CD14-positive monocyte (primary cell): ENCODE measurements at regions not wholly inside any gene's neighbourhood (a gene's known extent, or its start where the extent isn't known, plus 50 kb on each side); places are given as distances from the start of the nearest gene placed in this dataset.

Source experiments
- DNase-seq, 3 donors: peaks; one replicate each; pipeline ENCODE4 v3.0.0-alpha.2; 2011 to 2022
- H2AFZ ChIP-seq: 2 replicates; pipeline ENCODE4 v1.6.0; 2012; ENCODE audit warnings: mild to moderate bottlenecking, low read depth, low read length, inconsistent platforms; ENCODE audit not compliant: insufficient read depth, poor library complexity, severe bottlenecking
- H3K27ac ChIP-seq, 2 donors: 1 replicate in 1 of 2; 2 replicates in 1 of 2; pipeline ENCODE4 v1.5.1; 2012 to 2013; ENCODE audit warnings: low read length in 2 of 2, control low read depth in 1 of 2, inconsistent platforms in 1 of 2, low read depth in 1 of 2, mild to moderate bottlenecking in 1 of 2
- H3K27me3 ChIP-seq, 2 donors: one replicate each; pipeline versions ENCODE4 v1.6.0 to v1.6.1; 2011 to 2013; ENCODE audit warnings: low read length in 2 of 2; ENCODE audit not compliant: control insufficient read depth in 2 of 2, insufficient read depth in 2 of 2
- H3K36me3 ChIP-seq, 2 donors: replicated peaks in 1 of 2; 1 replicate in 1 of 2; 2 replicates in 1 of 2; pipeline versions ENCODE4 v1.5.1 to v1.6.1; 2012 to 2013; ENCODE audit warnings: low read length in 2 of 2, control low read depth in 1 of 2, inconsistent platforms in 1 of 2, mild to moderate bottlenecking in 1 of 2; ENCODE audit not compliant: insufficient read depth in 2 of 2, control insufficient read depth in 1 of 2
- H3K4me1 ChIP-seq, 2 donors: 1 replicate in 1 of 2; 2 replicates in 1 of 2; pipeline versions ENCODE4 v1.5.1 to v1.6.1; 2012 to 2013; ENCODE audit warnings: low read length in 2 of 2, control low read depth in 1 of 2, inconsistent platforms in 1 of 2, mild to moderate bottlenecking in 1 of 2, moderate library complexity in 1 of 2; ENCODE audit not compliant: insufficient read depth in 2 of 2, control insufficient read depth in 1 of 2
- H3K4me2 ChIP-seq: replicated peaks from 2 replicates; pipeline ENCODE3; 2012; ENCODE audit warnings: low read length, moderate library complexity, mild to moderate bottlenecking; ENCODE audit not compliant: poor library complexity, severe bottlenecking; ENCODE audit errors: extremely low read depth
- H3K4me3 ChIP-seq, 3 experiments: fragments of 200-600 bp in 1 of 3; sonication (generic) in 1 of 3; replicated peaks in 1 of 3; 1 replicate in 2 of 3; 2 replicates in 1 of 3; pipeline ENCODE4 v1.5.1; 2011 to 2013; ENCODE audit warnings: low read length in 3 of 3, mild to moderate bottlenecking in 3 of 3, control low read depth in 2 of 3, low read depth in 2 of 3, inconsistent platforms in 1 of 3, moderate library complexity in 1 of 3
- H3K79me2 ChIP-seq: 2 replicates; pipeline ENCODE4 v1.6.0; 2012; ENCODE audit warnings: mild to moderate bottlenecking, control low read depth, inconsistent platforms, low read length, moderate library complexity; ENCODE audit not compliant: insufficient read depth
- H3K9ac ChIP-seq: 2 replicates; pipeline ENCODE4 v1.6.0; 2017; ENCODE audit warnings: low read length, mild to moderate bottlenecking; ENCODE audit not compliant: insufficient read depth, poor library complexity, severe bottlenecking
- H3K9me3 ChIP-seq, 2 donors: replicated peaks in 1 of 2; 1 replicate in 1 of 2; 2 replicates in 1 of 2; pipeline versions ENCODE4 v1.5.1 to v1.6.1; 2012 to 2013; ENCODE audit warnings: low read length in 2 of 2, control low read depth in 1 of 2; ENCODE audit not compliant: control insufficient read depth in 1 of 2, insufficient read depth in 1 of 2
- H4K20me1 ChIP-seq: 2 replicates; pipeline ENCODE4 v1.6.0; 2012; ENCODE audit warnings: mild to moderate bottlenecking, low read length, control low read depth, moderate library complexity; ENCODE audit not compliant: insufficient read depth
- H3K27ac Mint-ChIP-seq, 7 donors: one replicate each; pipeline ENCODE4 v1.8.0; 2020; ENCODE audit warnings: mild to moderate bottlenecking in 7 of 7, mixed read lengths in 7 of 7, moderate library complexity in 6 of 7, inconsistent platforms in 2 of 7
- H3K27me3 Mint-ChIP-seq, 3 donors: one replicate each; pipeline ENCODE4 v1.8.0; 2021 to 2022; ENCODE audit warnings: low read depth in 3 of 3, mild to moderate bottlenecking in 3 of 3, mixed read lengths in 3 of 3, moderate library complexity in 3 of 3, inconsistent platforms in 1 of 3
- H3K36me3 Mint-ChIP-seq, 2 donors: one replicate each; pipeline ENCODE4 v1.8.0; 2020; ENCODE audit warnings: mixed read lengths in 2 of 2, inconsistent platforms in 1 of 2, mild to moderate bottlenecking in 1 of 2
- H3K4me1 Mint-ChIP-seq: one replicate; pipeline ENCODE4 v1.8.0; 2020; ENCODE audit warnings: mild to moderate bottlenecking, mixed read lengths
- H3K4me3 Mint-ChIP-seq, 2 donors: one replicate each; pipeline ENCODE4 v1.8.0; 2020; ENCODE audit warnings: mild to moderate bottlenecking in 2 of 2, mixed read lengths in 2 of 2, moderate library complexity in 1 of 2
- H3K9me3 Mint-ChIP-seq, 7 donors: one replicate each; pipeline ENCODE4 v1.8.0; 2020 to 2022; ENCODE audit warnings: mixed read lengths in 7 of 7, mild to moderate bottlenecking in 6 of 7, moderate library complexity in 6 of 7, inconsistent platforms in 2 of 7
- CTCF ChIP-seq: fragments of 200-600 bp; IDR thresholded peaks from one replicate; pipeline ENCODE4 v1.8.0; 2022; ENCODE audit warnings: antibody characterized with exemption, mild to moderate bottlenecking
- WGBS: methylation state at CpG from one replicate; pipeline ENCODE4 v1.1.5; 2013; ENCODE audit warnings: missing lambda C conversion rate; ENCODE audit not compliant: insufficient coverage; 5-methylcytosine and 5-hydroxymethylcytosine counted together
- intact Hi-C, 2 donors: fragments of 100-400 bp; cut with micrococcal nuclease; formaldehyde crosslinking; loops; one replicate each; pipeline versions ENCODE4 v1.15.0 to v1.15.1; 2023

- H2AFZ ChIP-seq, result no peak overlapping the region
- no peak overlapping the region for H3K4me2 ChIP-seq
- peaks cover 0 to 2% (median 0%) of the 10 kb centered on the region in 7 donors for H3K9me3 Mint-ChIP-seq
- WGBS, result 73% methylated on average over 7 of the region's 8 CpGs
- H3K4me1 ChIP-seq, result no peaks in the 10 kb centered on the region
- H4K20me1 ChIP-seq, result no peaks in the 10 kb centered on the region
- no peak overlapping the region for H3K27ac ChIP-seq
- intact Hi-C loops, result no loop called here
- no peaks in the 10 kb centered on the region for H3K36me3 Mint-ChIP-seq
- H3K9ac ChIP-seq, result no peak overlapping the region
- TF ChIP-seq CTCF, result no peak
- H3K27ac Mint-ChIP-seq, result no peak overlapping the region
- no peaks in the 10 kb centered on the region for H3K79me2 ChIP-seq
- H3K4me3 Mint-ChIP-seq, result no peak overlapping the region
- no peaks in the 10 kb centered on the region for H3K36me3 ChIP-seq
- DNase-seq, result no peak
- H3K4me1 Mint-ChIP-seq, result no peaks in the 10 kb centered on the region
- peaks cover 0 to 2% of the 10 kb centered on the region in 2 donors for H3K9me3 ChIP-seq
- H3K27me3 Mint-ChIP-seq, result peaks cover 0 to 4% (median under 1%) of the 10 kb centered on the region in 3 donors
- no peak overlapping the region for H3K4me3 ChIP-seq
- H3K27me3 ChIP-seq, result no peaks in the 10 kb centered on the region
Observed at GRCh38 chr10:130954326-130954905, 357.1 kb downstream of the TCERG1L start.

GRCh38 chr10:130956251-130956650, 355.3 kb downstream of the TCERG1L start:
- no peak overlapping the region for H3K27ac Mint-ChIP-seq
- H3K4me1 Mint-ChIP-seq, result no peaks in the 10 kb centered on the region
- peaks cover 0 to 4% (median 2%) of the 10 kb centered on the region in 3 donors for H3K27me3 Mint-ChIP-seq
- no peaks in the 10 kb centered on the region for H3K36me3 Mint-ChIP-seq
- H3K4me3 Mint-ChIP-seq, result no peak overlapping the region
- H3K9me3 ChIP-seq, result no peaks in the 10 kb centered on the region
- H2AFZ ChIP-seq, result no peak overlapping the region
- H3K4me2 ChIP-seq, result no peak overlapping the region
- H3K79me2 ChIP-seq, result no peaks in the 10 kb centered on the region
- TF ChIP-seq CTCF, result no peak
- WGBS, result 88% methylated on average over 6 of the region's 8 CpGs
- intact Hi-C loops, result no loop called here
- H3K9ac ChIP-seq, result no peak overlapping the region
- H3K27ac ChIP-seq, result no peak overlapping the region
- no peaks in the 10 kb centered on the region for H3K36me3 ChIP-seq
- no peaks in the 10 kb centered on the region for H3K4me1 ChIP-seq
- no peak overlapping the region for H3K4me3 ChIP-seq
- peaks cover 0 to 2% (median 0%) of the 10 kb centered on the region in 7 donors for H3K9me3 Mint-ChIP-seq
- DNase-seq, result no peak
- H3K27me3 ChIP-seq, result no peaks in the 10 kb centered on the region
- H4K20me1 ChIP-seq, result no peaks in the 10 kb centered on the region
